ENCODE measurements at regions not wholly inside any gene's neighbourhood (a gene's known extent, or its start where the extent isn't known, plus 50 kb on each side); places are given as distances from the start of the nearest gene placed in this dataset.
A peak's percentile ranks its signal among the peaks of the same experiment; 100 is the strongest.
"Not testable (repeated sequence)": the region's sequence is repeated elsewhere in the genome, so short reads cannot be mapped to it uniquely, and the experiment has no call there.

- not testable (repeated sequence) for H3K36me3 Mint-ChIP-seq; DNase-seq (ENCODE audit: extremely low spot score, unreplicated experiment); H3K4me3 Mint-ChIP-seq; H3K27ac Mint-ChIP-seq; H3K27me3 Mint-ChIP-seq; H3K9me3 Mint-ChIP-seq
- H3K4me1 Mint-ChIP-seq (ENCODE audit: unreplicated experiment), result peaks cover 20% of the 10 kb centered on the region
These were observed 61.3 kb downstream of the ZNF860 start for GRCh38 chr3:32042867-32043266.

GRCh38 chr3:32045091-32045915, 61.1 kb upstream of the GPD1L start:
- no peak for DNase-seq (ENCODE audit: extremely low spot score, unreplicated experiment)
- no peaks in the 10 kb centered on the region for H3K27me3 Mint-ChIP-seq
- peaks cover 7% of the 10 kb centered on the region for H3K9me3 Mint-ChIP-seq
- peaks cover 18% of the 10 kb centered on the region for H3K4me1 Mint-ChIP-seq (ENCODE audit: unreplicated experiment)
- H3K27ac Mint-ChIP-seq, result peak overlapping the region; percentile 69
- TF ChIP-seq CTCF (conservative IDR thresholded peaks at IDR 0.05), result no peak
- H3K4me3 Mint-ChIP-seq, result peak overlapping the region; percentile 7
- no peaks in the 10 kb centered on the region for H3K36me3 Mint-ChIP-seq

- Mint-ChIP-seq H3K9me3 (peaks cover 7% of the 10 kb centered on the region), H3K4me3 (no peak overlapping the region), H3K4me1 (ENCODE audit: unreplicated experiment) (peaks cover 18% of the 10 kb centered on the region), H3K27ac (no peak overlapping the region), H3K36me3 (no peaks in the 10 kb centered on the region), H3K27me3 (no peaks in the 10 kb centered on the region)
- no peak for DNase-seq (ENCODE audit: extremely low spot score, unreplicated experiment)
- TF ChIP-seq CTCF (conservative IDR thresholded peaks at IDR 0.05), result no peak
These were observed 60.3 kb upstream of the GPD1L start for GRCh38 chr3:32046102-32046501.

- Mint-ChIP-seq H3K4me1 (ENCODE audit: unreplicated experiment) (peaks cover 18% of the 10 kb centered on the region), H3K36me3 (peaks cover 4% of the 10 kb centered on the region), H3K9me3 (peaks cover 4% of the 10 kb centered on the region), H3K4me3 (no peak overlapping the region), H3K27ac (no peak overlapping the region), H3K27me3 (peaks cover 2% of the 10 kb centered on the region)
- no peak for DNase-seq (ENCODE audit: extremely low spot score, unreplicated experiment)
- no peak for TF ChIP-seq CTCF (conservative IDR thresholded peaks at IDR 0.05)
These were observed 57.8 kb upstream of the GPD1L start for GRCh38 chr3:32048487-32049182.

- DNase-seq (ENCODE audit: extremely low spot score, unreplicated experiment), result no peak
- Mint-ChIP-seq H3K36me3 (peaks cover 4% of the 10 kb centered on the region), H3K9me3 (peaks cover 4% of the 10 kb centered on the region), H3K4me1 (ENCODE audit: unreplicated experiment) (peaks cover 16% of the 10 kb centered on the region), H3K27ac (no peak overlapping the region), H3K4me3 (no peak overlapping the region), H3K27me3 (peaks cover 2% of the 10 kb centered on the region)
- no peak for TF ChIP-seq CTCF (conservative IDR thresholded peaks at IDR 0.05)
These were observed 56.5 kb upstream of the GPD1L start for GRCh38 chr3:32049916-32050315.

GRCh38 chr3:32052230-32052629, 54.2 kb upstream of the GPD1L start:
- peak overlapping the region; percentile 12 for H3K4me3 Mint-ChIP-seq
- not testable (repeated sequence) for H3K9me3 Mint-ChIP-seq; DNase-seq (ENCODE audit: extremely low spot score, unreplicated experiment); H3K27me3 Mint-ChIP-seq; H3K4me1 Mint-ChIP-seq (ENCODE audit: unreplicated experiment); H3K36me3 Mint-ChIP-seq
- peak overlapping the region; percentile 62 for H3K27ac Mint-ChIP-seq

GRCh38 chr3:32052851-32053250, 53.6 kb upstream of the GPD1L start:
- not testable (repeated sequence) for H3K4me3 Mint-ChIP-seq; H3K36me3 Mint-ChIP-seq; H3K4me1 Mint-ChIP-seq (ENCODE audit: unreplicated experiment); H3K9me3 Mint-ChIP-seq; DNase-seq (ENCODE audit: extremely low spot score, unreplicated experiment); H3K27me3 Mint-ChIP-seq
- peak overlapping the region; percentile 62 for H3K27ac Mint-ChIP-seq

All from type B pancreatic cell (in vitro differentiated cells).